ENCODE measurements at regions not wholly inside any gene's neighbourhood (a gene's known extent, or its start where the extent isn't known, plus 50 kb on each side); places are given as distances from the start of the nearest gene placed in this dataset.
"Not testable (repeated sequence)": the region's sequence is repeated elsewhere in the genome, so short reads cannot be mapped to it uniquely, and the experiment has no call there.

DNA sequence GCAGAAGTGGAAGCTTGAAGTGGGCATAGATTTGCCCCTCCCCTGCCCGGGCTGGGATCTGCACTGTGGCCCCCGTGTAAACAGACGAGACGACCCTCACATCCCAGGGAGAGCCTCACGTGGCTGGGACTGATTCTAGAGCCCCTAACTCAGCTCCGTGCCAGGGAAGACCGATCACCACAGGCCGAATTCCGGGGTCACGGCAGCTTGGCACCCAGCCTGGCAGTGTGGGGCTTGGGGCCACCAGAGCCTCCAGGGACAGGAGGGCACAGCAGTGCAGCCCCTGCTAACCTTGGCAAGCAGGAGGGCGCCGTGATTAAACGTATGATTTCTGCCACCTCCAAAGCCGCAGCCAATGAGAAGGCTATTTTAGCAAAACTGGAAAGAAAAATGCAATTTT, 198.7 kb upstream of the ZNF469 start:
- TF ChIP-seq, protein P1, sequence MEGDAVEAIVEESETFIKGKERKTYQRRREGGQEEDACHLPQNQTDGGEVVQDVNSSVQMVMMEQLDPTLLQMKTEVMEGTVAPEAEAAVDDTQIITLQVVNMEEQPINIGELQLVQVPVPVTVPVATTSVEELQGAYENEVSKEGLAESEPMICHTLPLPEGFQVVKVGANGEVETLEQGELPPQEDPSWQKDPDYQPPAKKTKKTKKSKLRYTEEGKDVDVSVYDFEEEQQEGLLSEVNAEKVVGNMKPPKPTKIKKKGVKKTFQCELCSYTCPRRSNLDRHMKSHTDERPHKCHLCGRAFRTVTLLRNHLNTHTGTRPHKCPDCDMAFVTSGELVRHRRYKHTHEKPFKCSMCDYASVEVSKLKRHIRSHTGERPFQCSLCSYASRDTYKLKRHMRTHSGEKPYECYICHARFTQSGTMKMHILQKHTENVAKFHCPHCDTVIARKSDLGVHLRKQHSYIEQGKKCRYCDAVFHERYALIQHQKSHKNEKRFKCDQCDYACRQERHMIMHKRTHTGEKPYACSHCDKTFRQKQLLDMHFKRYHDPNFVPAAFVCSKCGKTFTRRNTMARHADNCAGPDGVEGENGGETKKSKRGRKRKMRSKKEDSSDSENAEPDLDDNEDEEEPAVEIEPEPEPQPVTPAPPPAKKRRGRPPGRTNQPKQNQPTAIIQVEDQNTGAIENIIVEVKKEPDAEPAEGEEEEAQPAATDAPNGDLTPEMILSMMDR (conservative IDR thresholded peaks at IDR 0.05; ENCODE audit: low read depth in 2 of 2) = not testable (repeated sequence)
- TF ChIP-seq CREB1 (CRISPR knock-in tag; IDR thresholded peaks at IDR 0.05; ENCODE audit: low read depth); EZH2 (IDR thresholded peaks at IDR 0.05; ENCODE audit: low read depth, unreplicated experiment): not testable (repeated sequence)
